HTR-8/SVneo (cell line): ENCODE measurements at regions not wholly inside any gene's neighbourhood (a gene's known extent, or its start where the extent isn't known, plus 50 kb on each side); places are given as distances from the start of the nearest gene placed in this dataset.
"Not testable (repeated sequence)": the region's sequence is repeated elsewhere in the genome, so short reads cannot be mapped to it uniquely, and the experiment has no call there.

Experiments
- DNase-seq: peaks from one replicate; pipeline ENCODE4 v3.0.0; 2011; ENCODE audit warnings: low spot score, mixed read lengths; ENCODE audit not compliant: insufficient read length
- FAIRE-seq: peaks from 2 replicates; lab custom pipeline; 2011; peaks lifted over from hg19 to GRCh38; lab: Jason Lieb, UNC

GRCh38 chrX:113400193-113400704, 559.6 kb upstream of the AMOT start:
- DNase-seq, result no peak
- no peak for FAIRE-seq

- FAIRE-seq, result no peak
- DNase-seq, result no peak
Measured at GRCh38 chrX:113399506-113400192, 559.0 kb upstream of the AMOT start.

GRCh38 chrX:113392355-113392754, 551.7 kb upstream of the AMOT start:
- FAIRE-seq (no peak), DNase-seq (no peak)

- no peak for DNase-seq
- FAIRE-seq, result no peak
Measured at GRCh38 chrX:113391875-113392274, 551.2 kb upstream of the AMOT start.

- no peak for DNase-seq
- FAIRE-seq, result no peak
Measured at GRCh38 chrX:113390531-113390930, 549.9 kb upstream of the AMOT start.

- FAIRE-seq, result no peak
- DNase-seq, result no peak
Measured at GRCh38 chrX:113389846-113390245, 549.2 kb upstream of the AMOT start.

- FAIRE-seq (no peak), DNase-seq (no peak)
Measured at GRCh38 chrX:113384628-113385027, 544.0 kb upstream of the AMOT start.

- FAIRE-seq, DNase-seq: not testable (repeated sequence)
Measured at GRCh38 chrX:113373421-113373820, 532.8 kb upstream of the AMOT start.

- no peak for FAIRE-seq
- no peak for DNase-seq
Measured at GRCh38 chrX:113370006-113370405, 529.4 kb upstream of the AMOT start.

- DNase-seq, result no peak
- no peak for FAIRE-seq
Measured at GRCh38 chrX:113369056-113369455, 528.4 kb upstream of the AMOT start.

- no peak for FAIRE-seq
- no peak for DNase-seq
Measured at GRCh38 chrX:113353134-113353533, 512.5 kb upstream of the AMOT start.

GRCh38 chrX:113330416-113330815, 489.8 kb upstream of the AMOT start:
- no peak for FAIRE-seq

GRCh38 chrX:113315927-113316326, 475.3 kb upstream of the AMOT start:
- FAIRE-seq (no peak), DNase-seq (no peak)

More at GRCh38 chrX:113330416-113330815, 489.8 kb upstream of the AMOT start:
- DNase-seq, result no peak

GRCh38 chrX:113305496-113305895, 464.9 kb upstream of the AMOT start:
- FAIRE-seq (no peak), DNase-seq (no peak)

- DNase-seq (no peak), FAIRE-seq (no peak)
Measured at GRCh38 chrX:113300580-113300979, 459.9 kb upstream of the AMOT start.

GRCh38 chrX:113297437-113297836, 456.8 kb upstream of the AMOT start:
- FAIRE-seq (no peak), DNase-seq (no peak)

GRCh38 chrX:113289503-113289902, 448.9 kb upstream of the AMOT start:
- no peak for FAIRE-seq
- no peak for DNase-seq

GRCh38 chrX:113287761-113288160, 447.1 kb upstream of the AMOT start:
- FAIRE-seq (no peak), DNase-seq (no peak)

GRCh38 chrX:113275804-113276203, 435.2 kb upstream of the AMOT start:
- no peak for DNase-seq
- no peak for FAIRE-seq

- DNase-seq (no peak), FAIRE-seq (no peak)
Measured at GRCh38 chrX:113274791-113275190, 434.2 kb upstream of the AMOT start.

GRCh38 chrX:113274345-113274744, 433.7 kb upstream of the AMOT start:
- no peak for FAIRE-seq
- DNase-seq, result no peak

GRCh38 chrX:113269203-113269602, 428.6 kb upstream of the AMOT start:
- FAIRE-seq (no peak), DNase-seq (no peak)
